ENCODE measurements at regions not wholly inside any gene's neighbourhood (a gene's known extent, or its start where the extent isn't known, plus 50 kb on each side); places are given as distances from the start of the nearest gene placed in this dataset.

DNA sequence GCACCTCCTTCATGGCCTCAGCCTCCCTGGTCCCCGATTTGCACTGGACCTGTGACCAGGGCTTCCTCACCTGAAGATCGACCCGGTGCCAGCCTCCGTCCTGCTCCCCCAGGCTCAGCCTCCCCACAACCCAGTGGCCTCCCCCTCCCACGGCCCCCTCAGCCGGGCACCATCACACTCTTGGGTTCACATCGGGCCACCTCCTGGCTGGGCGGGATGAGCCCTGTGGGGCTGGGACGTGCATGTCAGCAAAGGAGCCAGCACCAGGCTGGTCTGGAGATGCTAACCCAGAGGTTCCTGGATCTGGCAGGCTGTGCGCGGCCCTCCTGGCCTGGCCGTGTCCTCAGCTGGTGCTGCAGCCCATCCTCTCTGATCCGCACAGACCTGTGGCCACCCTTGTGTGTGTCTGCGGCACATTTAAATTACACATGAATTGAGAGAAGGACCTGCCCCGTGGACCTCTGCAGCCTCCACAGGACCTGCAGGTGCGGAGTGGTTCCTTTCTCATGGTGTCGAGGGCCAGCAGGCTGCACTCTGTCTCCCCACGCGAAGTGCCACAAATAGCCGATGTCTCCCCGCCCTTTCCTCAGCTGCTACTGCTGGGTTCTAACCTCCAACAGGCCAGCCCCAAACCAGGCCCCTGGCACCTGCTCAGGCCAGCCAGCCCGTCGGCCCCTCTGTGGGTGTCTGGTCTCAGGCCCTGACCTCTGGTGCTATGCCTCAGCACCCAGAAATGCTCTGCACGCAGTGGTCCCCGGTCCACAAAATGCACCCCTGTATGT, 237.5 kb downstream of the ERMARD start:
- DNase-seq, result no peak

DNA sequence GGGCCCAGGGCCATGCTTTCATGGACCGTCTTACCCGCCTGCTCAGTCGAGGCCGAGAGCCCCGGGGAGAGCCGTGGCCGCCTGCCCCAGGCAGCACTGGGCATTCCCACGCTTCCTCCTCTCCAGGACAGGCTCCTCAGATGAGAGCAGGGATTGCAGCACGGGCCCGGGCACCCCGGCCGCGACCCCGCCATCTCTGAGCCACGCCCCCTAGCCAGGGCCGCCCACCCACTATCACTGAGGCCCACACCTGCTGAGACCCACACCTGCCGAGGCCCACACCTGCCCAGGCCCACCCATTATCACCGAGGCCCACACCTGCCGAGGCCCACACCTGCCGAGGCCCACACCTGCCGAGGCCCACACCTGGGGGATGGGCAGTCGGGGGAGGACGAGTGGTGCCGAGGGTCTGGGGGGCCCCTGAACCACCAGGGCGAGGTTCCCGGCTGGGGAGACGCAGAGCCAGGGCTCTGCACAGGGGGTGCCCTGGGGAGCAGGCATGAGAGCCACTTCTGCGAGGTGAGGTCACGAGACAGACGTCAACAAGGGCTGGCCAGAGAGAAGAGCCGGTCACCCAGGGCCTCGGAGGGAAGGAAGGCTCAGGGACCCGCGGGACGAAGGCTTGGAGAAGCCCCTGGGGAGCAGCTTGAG, 235.6 kb downstream of the ERMARD start:
- DNase-seq, result no peak

DNA sequence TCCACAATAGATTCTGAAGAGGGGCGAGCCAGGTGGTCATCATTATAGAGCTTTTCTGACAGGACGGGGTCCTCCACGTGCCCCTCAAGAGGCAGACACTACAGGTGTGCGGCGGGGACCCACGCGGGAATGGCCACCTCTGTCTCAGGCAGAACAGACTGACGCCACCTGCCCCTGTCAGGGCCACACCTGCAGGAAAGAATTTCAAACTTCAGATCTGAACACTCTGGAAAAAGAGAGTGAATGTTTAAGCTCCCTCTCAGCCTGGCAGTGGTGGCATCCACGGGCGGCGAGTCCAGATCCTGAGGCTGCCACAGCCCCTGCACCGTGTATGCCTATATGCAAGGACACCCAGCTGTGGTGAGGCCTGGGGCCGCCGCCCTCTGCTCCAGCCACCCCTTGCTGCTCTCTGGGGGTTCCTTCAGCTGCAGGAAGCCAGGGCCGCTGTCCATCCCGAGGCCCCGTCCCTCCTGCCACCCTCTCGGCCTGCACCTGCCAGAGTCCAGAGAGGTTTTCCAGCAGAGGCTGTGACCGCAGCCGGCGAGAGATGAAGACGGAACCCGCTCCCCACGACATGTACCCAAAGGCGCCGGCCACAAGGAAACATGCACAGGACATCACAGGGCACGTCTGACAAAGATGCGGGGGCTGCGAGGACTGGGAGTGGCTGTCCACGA, 234.9 kb downstream of the ERMARD start:
- DNase-seq, result no peak

DNA sequence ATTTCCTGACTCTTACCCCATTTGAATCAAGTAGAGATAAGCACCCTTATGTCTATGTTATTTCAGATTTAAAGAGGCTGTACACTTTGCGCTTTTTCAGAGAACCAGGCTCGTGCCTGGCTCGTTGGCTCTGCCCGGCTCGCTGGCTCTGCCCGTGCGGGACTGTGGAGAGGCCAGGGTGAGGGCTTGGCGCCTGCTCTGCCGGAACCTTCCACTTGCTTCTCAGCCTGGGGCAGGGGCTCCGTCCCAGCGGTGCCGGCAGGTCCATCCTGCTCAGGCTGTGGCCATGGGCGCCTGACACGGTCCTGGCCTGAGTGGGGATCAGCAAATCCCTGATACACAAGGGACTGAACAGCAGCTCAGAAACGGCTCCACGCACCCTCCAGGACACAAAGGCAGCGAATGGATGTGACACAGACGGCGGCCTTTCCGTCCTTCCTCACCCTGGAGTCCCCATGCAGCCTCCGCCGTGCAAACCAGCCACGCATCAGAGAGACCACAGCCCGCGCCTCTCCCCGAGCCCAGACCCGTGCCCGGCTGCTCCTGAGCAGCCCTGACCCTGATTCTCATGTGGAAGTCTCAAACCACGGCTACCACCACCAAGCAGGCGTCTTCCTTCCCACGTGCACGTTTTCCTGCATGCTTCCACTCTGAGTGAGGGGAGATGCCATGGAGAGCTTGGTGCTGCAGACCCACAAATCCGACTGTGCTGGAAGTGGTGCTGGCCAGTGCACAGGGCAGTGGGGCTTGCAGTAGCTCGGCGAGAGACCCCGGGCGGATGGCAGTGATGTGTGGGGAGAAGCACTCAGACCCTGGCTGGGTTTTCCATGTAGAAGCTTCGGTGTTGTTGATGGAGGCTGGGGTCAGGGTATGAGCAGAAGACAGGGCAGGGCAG, 233.9 kb downstream of the ERMARD start:
- DNase-seq, result no peak

DNA sequence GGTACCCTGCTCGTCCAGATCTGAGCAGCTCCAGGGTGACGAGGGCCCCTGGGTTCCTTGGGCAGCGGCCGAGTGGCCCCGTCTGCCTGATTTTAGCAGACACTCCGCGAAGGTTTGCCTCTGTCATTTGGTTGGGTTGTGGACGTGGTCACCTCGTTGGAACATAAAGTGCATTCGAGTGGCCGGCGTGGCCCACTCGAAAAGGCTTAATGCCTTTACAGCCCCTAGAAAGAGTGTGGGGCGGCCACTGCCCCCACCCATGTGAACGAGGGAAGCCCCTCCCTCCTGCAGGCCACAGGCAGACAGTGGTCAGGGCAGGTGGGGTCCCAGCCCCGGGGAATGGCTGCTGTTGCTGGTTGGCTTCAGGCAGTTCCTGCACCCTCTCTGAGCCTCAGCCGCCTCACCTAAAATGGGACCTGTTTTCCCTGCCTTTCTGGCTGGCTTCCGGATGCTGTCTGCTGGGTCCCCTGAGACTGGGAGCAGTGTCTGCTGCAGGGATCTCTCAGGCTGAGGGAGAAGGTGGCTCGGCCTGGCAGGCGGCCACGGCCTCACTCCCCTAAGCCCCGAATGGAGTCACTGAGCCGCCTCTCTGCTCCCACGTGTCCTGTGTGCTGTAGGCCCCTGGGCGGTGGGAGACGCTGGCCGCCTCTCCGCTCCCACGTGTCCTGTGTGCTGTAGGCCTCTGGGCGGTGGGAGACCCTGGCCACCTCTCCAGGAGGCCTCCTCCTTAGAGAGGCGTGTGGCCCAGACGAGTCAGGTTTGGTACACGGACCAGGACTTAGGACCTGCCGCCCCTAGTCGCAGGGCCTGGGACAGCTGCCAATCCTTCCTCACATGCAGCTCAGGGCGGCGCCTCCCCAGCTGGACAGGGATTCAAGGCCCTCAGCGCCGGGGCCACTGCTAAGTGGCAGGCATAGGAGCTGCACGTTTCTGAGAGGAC, 233.0 kb downstream of the ERMARD start:
- DNase-seq, result no peak

DNA sequence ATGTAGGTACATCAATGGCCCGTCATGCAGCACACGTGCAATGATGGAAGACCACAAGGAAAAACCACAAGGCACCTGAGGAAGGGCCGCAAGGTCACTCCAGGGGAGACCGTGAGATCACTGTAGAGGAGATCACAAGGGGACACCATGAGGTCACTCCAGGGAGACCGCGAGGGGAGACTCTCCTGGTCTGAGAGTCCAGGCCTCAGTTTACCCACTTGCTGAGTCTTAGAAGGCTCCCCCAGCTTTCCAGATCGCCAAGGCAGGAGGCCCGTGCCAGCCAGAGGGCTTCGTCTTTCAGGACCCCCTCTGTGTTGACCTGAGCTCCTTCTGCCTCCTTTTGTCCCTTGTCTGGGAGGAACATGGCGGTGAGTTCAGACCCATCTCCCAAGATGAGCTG, 232.2 kb downstream of the ERMARD start:
- no peak for DNase-seq

DNA sequence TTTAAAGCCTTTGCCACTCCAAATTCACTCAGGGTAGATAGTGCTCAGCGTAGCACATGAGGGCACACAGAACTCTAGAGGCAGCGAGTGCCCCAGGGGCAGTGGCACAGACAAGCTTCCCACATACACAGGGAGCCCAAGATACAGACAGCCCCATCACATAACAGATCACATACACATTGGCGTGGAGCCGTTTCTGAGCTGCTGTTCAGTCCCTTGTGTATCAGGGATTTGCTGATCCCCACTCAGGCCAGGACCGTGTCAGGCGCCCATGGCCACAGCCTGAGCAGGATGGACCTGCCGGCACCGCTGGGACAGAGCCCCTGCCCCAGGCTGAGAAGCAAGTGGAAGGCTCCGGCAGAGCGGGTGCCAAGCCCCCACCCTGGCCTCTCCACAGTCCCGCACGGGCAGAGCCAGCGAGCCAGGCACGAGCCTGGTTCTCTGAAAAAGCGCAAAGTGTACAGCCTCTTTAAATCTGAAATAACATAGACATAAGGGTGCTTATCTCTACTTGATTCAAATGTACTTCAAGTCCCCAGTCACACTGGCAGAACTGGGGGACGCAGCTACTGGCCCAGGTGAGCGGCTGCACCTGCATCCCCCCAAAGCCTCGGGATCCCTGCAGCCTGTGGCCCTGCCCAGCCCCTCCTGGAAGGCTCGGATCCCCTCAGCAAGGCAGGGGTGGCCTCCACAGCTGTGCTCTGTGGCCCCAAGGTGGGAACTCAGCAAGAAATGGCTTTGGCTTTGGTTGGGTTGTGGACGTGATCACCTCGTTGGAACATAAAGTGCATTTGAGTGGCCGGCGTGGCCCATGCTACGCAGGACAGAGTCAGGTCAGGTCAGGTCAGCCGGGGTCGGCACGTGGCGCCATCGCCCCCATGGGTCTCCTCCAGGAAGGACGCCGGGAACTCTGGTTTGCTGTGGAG, 231.3 kb downstream of the ERMARD start:
- no peak for DNase-seq

DNA sequence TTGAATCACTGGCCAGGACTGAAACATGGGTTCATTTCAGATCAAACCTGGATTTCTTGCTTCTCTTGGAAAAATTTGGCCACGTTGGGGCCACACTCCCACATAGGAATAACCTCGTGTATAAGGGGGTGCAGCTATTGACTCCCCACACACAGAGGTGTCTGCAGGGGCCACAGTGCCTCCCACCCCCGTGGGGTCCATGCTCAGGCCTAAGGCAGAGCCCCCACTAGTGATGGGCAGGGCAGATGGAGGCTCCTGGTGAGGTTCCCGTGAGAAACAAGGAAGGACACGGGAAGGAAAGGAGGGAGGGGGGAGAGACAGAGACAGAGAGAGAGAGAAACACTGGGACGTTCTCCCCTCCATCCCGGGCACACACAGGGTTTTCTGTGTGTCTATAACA, 230.5 kb downstream of the ERMARD start:
- no peak for DNase-seq

DNA sequence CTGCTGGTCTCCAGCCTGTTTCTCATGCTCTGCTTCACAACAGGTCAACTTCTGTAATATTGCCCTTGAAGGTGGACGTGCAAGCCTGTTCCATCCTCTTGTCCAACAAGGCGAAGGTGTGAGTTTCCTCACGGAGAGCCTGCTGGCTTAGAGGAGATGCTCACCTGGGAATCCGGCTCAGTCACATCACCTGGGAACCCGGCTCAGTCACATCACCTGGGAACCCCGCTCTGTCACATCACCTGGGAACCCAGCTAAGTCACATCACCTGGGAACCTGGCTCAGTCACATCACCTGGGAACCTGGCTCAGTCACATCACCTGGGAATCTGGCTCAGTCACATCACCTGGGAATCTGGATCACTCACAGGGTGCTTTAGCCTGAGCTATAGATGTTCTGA, 230.1 kb downstream of the ERMARD start:
- DNase-seq, result no peak

DNA sequence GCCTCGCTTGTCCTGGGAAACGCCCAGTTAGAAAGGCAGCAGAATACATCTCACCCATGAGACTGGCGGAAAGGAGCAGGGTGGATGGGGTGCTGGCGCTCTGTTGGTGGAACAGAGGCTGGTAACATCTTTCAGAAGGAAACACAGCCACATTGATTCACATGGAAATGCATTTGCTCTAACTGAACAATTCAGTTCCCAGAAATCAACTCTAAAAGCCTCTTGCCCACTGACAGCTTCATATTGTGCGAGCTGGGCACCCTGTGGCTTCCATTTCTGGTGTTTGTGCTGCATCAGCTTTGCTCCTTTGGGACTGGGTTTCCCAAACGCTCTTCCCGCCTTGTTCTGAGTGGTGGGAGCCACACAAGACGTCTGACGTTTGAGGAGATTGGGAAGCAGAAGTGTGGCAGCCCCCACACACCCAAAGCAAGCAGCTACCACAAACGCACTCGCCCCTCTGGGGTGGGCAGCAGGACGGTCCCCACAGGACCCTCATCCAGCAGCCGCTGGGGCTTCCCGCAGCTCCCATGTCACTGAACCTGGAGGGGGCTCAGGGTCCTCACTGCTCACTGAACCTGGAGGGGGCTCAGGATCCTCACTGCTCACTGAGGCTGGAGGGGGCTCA, 229.5 kb downstream of the ERMARD start:
- no peak for DNase-seq

DNA sequence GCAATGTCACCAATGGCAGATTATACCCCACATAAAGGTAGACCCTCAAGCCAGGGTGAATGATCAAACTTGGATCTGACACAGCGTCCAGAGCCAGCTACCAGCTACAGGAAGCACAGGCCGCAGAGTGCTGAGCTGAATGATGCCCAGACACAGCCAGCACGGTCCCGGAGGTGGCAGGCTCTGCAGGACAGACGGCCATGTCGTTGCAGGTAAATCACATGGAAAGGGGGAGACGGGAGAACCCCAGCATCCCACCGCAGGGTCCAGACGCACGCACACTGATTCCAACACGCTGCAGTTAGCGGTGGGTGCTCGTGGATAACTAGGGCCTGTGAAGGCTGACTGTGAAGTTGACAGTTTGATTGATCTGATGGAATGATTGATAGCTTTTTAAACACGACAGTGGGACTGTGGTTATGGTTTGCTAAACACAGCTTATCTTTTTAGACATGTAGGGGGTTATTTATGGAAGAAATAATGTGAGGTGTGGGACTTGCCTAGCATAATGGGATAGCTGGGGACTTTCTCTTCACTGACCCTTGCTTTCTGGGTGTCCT, 228.5 kb downstream of the ERMARD start:
- no peak for DNase-seq

DNA sequence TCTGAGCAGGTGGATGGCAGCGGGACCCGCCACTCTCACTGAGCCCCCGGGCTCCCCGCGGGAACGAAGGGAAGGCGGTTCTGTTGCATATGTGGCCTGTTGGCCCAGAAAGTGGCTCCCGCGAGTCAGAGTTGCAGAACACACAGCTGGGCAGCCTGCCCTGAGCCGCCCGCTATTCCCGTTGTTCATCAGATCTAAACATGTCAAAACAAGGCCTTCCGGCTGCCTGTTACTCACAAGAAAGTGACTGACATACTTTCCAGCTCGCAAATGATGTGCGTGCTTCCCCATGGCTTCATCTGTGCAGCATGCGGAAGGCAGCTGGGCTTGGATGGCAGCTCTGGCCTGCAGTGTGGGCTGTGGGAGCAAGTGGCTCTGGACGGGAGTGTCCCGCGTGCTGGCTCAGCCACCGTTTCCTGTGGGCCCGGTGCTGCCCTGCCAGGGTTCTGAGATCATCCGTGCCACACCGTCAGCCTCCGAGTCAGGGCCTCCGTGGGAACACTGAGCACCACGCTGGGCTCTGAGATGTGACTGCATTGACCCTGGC, 227.3 kb downstream of the ERMARD start:
- DNase-seq, result no peak

DNA sequence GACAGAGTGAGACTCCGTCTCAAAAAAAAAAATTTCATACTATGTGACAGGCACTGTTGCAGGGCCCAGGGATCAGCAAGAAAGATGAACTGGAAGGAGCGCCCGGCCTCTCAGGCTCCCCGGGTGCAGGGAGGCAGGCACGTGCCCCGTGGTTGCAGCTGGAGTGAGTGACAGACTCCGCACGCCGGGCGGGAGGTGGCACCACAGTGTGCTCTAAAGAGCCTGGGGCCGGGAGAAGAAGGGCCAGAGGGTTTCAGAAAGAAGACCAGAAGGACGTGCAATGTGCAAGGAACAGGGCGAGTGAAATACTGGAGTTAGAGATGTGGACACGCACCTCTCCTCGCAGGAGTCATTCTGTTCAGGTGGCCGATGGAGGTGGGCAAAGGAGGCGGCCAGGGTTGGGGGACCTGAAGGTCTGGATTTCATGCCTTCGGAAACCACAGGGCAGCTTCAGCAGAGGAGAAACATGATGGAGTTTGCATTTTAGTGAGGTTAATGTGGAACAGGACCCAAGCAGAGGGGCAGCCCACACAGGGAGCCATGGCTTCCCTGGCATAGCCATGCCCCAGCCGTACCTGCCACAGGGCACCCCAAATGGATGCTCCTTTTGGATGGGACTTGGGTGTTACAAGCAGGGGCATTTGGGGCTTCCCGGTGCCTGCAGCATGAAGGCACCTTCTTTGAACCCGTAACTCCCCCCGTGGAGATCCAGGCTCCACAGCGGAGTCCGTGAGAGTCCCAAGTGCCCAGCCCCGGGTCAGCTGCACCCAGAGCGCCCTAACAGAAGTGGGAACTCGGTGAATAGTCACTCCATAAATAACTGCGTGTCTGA, 226.2 kb downstream of the ERMARD start:
- DNase-seq, result no peak

DNA sequence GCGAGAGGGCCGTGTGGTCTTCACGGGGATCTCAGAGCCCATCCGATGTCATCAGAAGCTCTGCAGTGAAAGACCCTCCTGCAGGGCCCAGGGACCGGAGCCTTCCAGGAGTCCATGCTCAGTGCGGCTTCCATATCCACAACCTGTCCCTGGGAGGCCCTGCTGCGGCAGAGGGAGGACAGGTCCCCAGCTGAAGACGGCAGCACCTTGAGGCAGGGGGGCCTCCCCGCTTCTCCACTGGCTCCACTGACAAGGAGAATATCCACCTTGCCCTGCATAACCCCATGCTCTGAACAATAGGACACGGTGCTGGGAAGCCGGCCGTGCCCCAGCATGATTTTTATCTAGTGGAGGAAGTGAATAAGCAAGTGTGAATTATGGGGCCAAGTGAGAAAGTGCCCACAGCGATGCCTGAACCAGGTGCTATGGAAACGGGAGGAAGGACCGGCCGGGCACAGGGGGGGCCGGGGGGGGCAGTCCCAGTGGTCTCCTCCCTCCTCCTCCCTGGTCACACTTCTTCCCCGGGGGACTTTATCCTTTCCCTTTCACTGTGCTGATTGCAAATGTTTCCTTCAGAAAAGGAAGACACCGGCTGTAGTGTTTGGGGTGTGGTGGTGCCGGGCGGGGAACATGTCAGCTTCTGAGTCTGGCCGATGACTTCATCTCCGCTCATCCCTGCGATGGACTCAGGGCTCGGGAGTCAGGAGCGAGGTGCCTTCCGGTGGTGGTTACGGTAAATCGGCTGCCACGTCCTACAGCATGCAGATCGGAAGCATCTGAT, 225.1 kb downstream of the ERMARD start:
- DNase-seq, result no peak

DNA sequence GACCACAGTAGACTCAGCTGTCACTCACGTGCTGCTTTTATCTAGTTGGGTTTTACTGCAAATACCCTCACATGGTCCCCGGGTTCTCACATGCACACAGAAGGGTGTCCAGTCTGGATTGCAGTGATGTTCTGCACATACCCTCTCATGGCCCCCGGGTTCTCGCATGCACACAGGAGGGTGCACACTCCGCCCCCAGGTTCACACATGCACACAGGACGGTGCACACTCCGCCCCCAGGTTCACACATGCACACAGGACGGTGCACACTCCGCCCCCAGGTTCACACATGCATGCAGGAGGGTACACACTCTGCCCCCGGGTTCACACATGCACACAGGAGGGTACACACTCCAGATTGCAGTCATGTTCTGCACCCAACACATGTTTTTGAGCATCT, 224.3 kb downstream of the ERMARD start:
- no peak for DNase-seq

DNA sequence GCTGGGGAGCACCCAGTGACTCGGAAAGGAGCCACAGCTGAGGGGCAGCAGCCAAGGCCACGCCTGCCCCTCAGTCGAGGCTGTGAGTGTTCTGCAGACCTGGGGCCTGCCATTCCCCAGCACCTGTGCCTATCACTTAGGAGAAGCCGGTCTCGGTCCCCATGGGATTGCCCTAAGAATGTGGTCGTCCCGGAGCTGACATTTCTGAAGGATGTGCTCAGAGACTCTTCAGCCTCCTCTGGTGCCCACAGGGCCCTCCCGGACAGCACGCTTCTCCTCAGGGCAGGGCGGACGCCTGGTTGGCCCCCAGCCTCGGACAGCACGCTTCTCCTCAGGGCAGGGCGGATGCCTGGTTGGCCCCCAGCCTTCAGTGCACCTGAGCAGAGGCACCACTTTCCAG, 223.9 kb downstream of the ERMARD start:
- no peak for DNase-seq

DNA sequence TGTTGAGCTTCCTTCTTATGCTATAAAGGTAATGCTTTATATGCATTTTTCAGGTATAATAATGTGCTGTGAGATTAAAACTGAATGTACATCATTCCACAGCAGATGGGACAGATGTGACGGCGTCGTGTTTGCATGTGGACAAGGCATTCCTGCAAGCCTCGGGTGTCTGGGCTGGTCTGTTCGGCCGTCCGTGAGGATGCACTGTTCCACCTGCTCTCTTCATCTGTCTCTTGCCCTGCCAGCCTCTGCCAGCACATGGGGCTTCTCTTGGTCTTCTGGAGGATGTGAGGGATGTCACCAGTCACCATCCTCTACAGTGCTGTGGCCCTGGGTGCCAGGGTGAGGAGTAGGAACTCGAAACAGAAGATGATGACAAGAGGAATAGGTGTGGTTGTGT, 223.2 kb downstream of the ERMARD start:
- DNase-seq, result no peak
